ENCODE measurements at regions not wholly inside any gene's neighbourhood (a gene's known extent, or its start where the extent isn't known, plus 50 kb on each side); places are given as distances from the start of the nearest gene placed in this dataset.

DNA sequence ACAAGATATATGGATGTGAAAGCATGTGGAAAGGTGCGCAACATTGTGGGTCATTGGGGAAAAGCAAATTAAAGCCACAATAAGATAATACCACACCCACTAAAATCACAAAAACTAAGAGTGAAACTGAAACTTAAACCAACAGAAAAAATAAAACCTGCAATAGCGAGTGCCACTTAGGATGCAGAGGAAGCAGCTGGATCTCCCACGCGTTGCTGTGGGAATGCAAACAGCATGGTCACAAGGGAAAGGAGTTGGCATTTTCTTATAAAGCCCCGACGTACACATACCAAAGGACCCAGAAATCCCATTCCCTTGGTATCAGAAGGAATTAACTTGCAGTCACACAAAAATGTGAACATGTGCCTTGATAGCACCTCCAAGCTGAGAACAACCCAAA, 712.0 kb downstream of the TBC1D22A start:
- DNase-seq (ENCODE audit: low read depth), result no peak
- no peaks in the 10 kb centered on the region for H3K36me3 ChIP-seq (ENCODE audit: control insufficient read depth, insufficient read depth, low read length)
- H3K4me3 ChIP-seq (ENCODE audit: low read depth, low read length), result no peak overlapping the region
- POLR2A ChIA-PET, result no interaction called here
- H3K27me3 ChIP-seq (ENCODE audit: control insufficient read depth, insufficient read depth, low read length), result no peaks in the 10 kb centered on the region
- TF ChIP-seq, protein P1, sequence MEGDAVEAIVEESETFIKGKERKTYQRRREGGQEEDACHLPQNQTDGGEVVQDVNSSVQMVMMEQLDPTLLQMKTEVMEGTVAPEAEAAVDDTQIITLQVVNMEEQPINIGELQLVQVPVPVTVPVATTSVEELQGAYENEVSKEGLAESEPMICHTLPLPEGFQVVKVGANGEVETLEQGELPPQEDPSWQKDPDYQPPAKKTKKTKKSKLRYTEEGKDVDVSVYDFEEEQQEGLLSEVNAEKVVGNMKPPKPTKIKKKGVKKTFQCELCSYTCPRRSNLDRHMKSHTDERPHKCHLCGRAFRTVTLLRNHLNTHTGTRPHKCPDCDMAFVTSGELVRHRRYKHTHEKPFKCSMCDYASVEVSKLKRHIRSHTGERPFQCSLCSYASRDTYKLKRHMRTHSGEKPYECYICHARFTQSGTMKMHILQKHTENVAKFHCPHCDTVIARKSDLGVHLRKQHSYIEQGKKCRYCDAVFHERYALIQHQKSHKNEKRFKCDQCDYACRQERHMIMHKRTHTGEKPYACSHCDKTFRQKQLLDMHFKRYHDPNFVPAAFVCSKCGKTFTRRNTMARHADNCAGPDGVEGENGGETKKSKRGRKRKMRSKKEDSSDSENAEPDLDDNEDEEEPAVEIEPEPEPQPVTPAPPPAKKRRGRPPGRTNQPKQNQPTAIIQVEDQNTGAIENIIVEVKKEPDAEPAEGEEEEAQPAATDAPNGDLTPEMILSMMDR (IDR thresholded peaks at IDR 0.05; ENCODE audit: insufficient read depth, low read depth, low read length), result no peak
- CTCF ChIA-PET, result no interaction called here

DNA sequence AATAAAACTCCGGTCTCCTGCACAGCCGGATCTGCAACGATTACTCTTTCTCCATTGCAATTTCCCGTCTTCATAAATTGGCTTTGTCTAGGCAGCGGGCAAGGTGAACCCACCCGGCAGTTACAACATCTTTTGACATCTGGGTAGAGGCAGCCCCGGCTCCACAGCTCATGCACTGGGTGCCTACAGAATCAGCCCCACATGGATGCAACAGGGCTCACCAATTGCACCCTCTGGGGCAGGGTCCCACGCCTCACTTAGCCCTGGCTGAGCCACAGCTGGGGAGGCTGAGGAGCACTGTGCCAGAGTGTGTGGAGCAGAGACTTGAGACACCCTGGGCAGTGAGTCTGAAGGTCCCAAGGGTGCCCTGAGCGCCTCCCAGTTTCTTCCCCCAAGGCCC, 710.2 kb downstream of the TBC1D22A start:
- no peak overlapping the region for H3K4me3 ChIP-seq (ENCODE audit: low read depth, low read length)
- TF ChIP-seq, protein P1 (IDR thresholded peaks at IDR 0.05; ENCODE audit: insufficient read depth, low read depth, low read length), result no peak
- no peaks in the 10 kb centered on the region for H3K27me3 ChIP-seq (ENCODE audit: control insufficient read depth, insufficient read depth, low read length)
- H3K36me3 ChIP-seq (ENCODE audit: control insufficient read depth, insufficient read depth, low read length), result no peaks in the 10 kb centered on the region
- no peak for DNase-seq (ENCODE audit: low read depth)
- CTCF ChIA-PET, result no interaction called here
- POLR2A ChIA-PET, result no interaction called here

DNA sequence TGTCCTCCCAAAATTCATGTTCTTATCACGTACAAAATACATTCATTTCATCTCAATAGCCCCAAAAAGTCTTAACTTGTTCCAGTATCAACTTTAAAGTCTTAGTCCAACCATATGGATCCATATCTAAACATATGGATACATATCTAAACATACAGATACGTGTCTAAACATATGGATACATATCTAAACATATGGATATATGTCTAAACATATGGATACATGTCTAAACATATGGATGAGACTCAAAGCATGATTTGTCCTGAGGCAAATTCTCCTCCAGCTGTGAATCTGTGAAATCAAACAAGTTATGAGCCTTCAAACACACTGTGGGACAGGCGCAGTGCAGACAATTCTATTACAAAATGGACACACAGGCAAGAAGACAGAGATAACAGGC, 709.0 kb downstream of the TBC1D22A start:
- ChIA-PET CTCF (no interaction called here), POLR2A (no interaction called here)
- Histone ChIP-seq H3K36me3 (ENCODE audit: control insufficient read depth, insufficient read depth, low read length) (no peaks in the 10 kb centered on the region), H3K4me3 (ENCODE audit: low read depth, low read length) (no peak overlapping the region), H3K27me3 (ENCODE audit: control insufficient read depth, insufficient read depth, low read length) (no peaks in the 10 kb centered on the region)
- TF ChIP-seq, protein P1 (IDR thresholded peaks at IDR 0.05; ENCODE audit: insufficient read depth, low read depth, low read length), result no peak
- no peak for DNase-seq (ENCODE audit: low read depth)

DNA sequence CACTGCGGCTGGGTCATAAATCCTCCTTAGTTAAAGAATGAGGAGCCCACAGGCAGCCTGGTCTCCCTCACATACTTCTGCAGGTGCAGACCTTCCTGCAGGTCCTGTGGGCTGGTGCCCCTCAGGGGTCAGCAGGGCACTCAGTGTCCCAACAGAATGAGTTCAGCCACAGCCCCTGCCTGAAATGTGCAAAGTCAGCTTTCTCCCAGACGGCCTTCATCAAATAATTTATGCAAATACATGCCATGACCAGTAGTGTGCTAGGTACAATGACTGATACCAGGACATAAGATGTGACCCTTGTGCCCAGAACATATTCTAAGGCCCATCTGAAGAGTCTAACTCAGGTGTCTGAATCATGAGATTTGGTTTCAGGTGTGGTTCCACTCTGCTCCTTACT, 703.4 kb downstream of the TBC1D22A start:
- no peak overlapping the region for H3K4me3 ChIP-seq (ENCODE audit: low read depth, low read length)
- H3K36me3 ChIP-seq (ENCODE audit: control insufficient read depth, insufficient read depth, low read length), result no peaks in the 10 kb centered on the region
- TF ChIP-seq, protein P1 (IDR thresholded peaks at IDR 0.05; ENCODE audit: insufficient read depth, low read depth, low read length), result no peak
- DNase-seq (ENCODE audit: low read depth), result no peak
- ChIA-PET CTCF (no interaction called here), POLR2A (no interaction called here)
- H3K27me3 ChIP-seq (ENCODE audit: control insufficient read depth, insufficient read depth, low read length), result no peaks in the 10 kb centered on the region

DNA sequence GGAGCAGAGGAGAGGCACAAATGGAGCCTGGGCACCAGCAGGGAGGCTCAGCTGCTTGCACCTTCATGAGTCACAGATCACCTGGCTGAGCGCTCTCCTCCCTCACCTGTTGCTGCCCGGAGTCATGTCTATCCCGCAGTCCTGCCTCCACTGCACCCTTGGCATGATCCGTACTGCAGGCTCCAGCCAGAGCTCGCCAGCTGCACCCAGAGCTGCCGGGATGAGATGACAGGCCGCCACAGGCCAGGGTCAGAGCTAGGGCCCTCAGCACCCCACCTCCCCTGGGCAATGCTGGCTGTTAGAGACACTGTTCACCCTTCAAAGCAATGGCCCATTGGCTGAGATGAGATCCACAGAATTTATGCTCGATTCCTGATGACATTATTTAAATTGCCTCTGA, 702.8 kb downstream of the TBC1D22A start:
- TF ChIP-seq, protein P1 (IDR thresholded peaks at IDR 0.05; ENCODE audit: insufficient read depth, low read depth, low read length), result no peak
- H3K36me3 ChIP-seq (ENCODE audit: control insufficient read depth, insufficient read depth, low read length), result no peaks in the 10 kb centered on the region
- no peak overlapping the region for H3K4me3 ChIP-seq (ENCODE audit: low read depth, low read length)
- H3K27me3 ChIP-seq (ENCODE audit: control insufficient read depth, insufficient read depth, low read length), result no peaks in the 10 kb centered on the region
- CTCF ChIA-PET, result no interaction called here
- POLR2A ChIA-PET, result no interaction called here
- no peak for DNase-seq (ENCODE audit: low read depth)

All from BJ (cell line).